C1 segment of cervical spinal cord (tissue), 14 donors: ENCODE measurements at regions not wholly inside any gene's neighbourhood (a gene's known extent, or its start where the extent isn't known, plus 50 kb on each side); places are given as distances from the start of the nearest gene placed in this dataset.

ENCODE experiments used
- DNase-seq, 14 donors: peaks; one replicate each; lab custom pipeline; 2025; lab: John Stamatoyannopoulos, UW

GRCh38 chr13:33891196-33891742 is 73.3 kb downstream of the RFC3 start:
- DNase-seq: no peak

- DNase-seq: no peak
Measured at GRCh38 chr13:33893559-33893958, 75.6 kb downstream of the RFC3 start.

GRCh38 chr13:33904431-33904830 is 86.5 kb downstream of the RFC3 start:
- DNase-seq: peak in 1 of 14 donors; percentile 74

- DNase-seq: peak in 1 of 14 donors; percentile 73
Measured at GRCh38 chr13:33908116-33908515, 90.2 kb downstream of the RFC3 start.

GRCh38 chr13:33910255-33910654 is 92.3 kb downstream of the RFC3 start:
- DNase-seq: peak in 1 of 14 donors; percentile 85

GRCh38 chr13:33911521-33911920 is 93.6 kb downstream of the RFC3 start:
- DNase-seq: no peak

GRCh38 chr13:33913829-33914228 is 95.9 kb downstream of the RFC3 start:
- no peak for DNase-seq

- peak in 1 of 14 donors; percentile 22 for DNase-seq
Measured at GRCh38 chr13:33917190-33917589, 99.2 kb downstream of the RFC3 start.

- DNase-seq: peak in 2 of 14 donors; percentile 18 to 89
Measured at GRCh38 chr13:33918199-33918932, 100.4 kb downstream of the RFC3 start.

- no peak for DNase-seq
Measured at GRCh38 chr13:33919120-33919519, 101.2 kb downstream of the RFC3 start.

GRCh38 chr13:33925563-33925962 is 107.6 kb downstream of the RFC3 start:
- DNase-seq: no peak

- DNase-seq: no peak
Measured at GRCh38 chr13:33927315-33927714, 109.4 kb downstream of the RFC3 start.

- DNase-seq: no peak
Measured at GRCh38 chr13:33931397-33932311, 113.7 kb downstream of the RFC3 start.

- peak in 1 of 14 donors; percentile 81 for DNase-seq
Measured at GRCh38 chr13:33932769-33933406, 114.9 kb downstream of the RFC3 start.

GRCh38 chr13:33933810-33934209 is 115.9 kb downstream of the RFC3 start:
- no peak for DNase-seq

GRCh38 chr13:33934343-33934742 is 116.4 kb downstream of the RFC3 start:
- DNase-seq: peak in 1 of 14 donors; percentile 5

- DNase-seq: no peak
Measured at GRCh38 chr13:33934951-33935371, 117.0 kb downstream of the RFC3 start.

- no peak for DNase-seq
Measured at GRCh38 chr13:33935969-33936368, 118.0 kb downstream of the RFC3 start.

GRCh38 chr13:33937373-33938098 is 119.6 kb downstream of the RFC3 start:
- no peak for DNase-seq

GRCh38 chr13:33940256-33940655 is 122.3 kb downstream of the RFC3 start:
- DNase-seq: no peak

- no peak for DNase-seq
Measured at GRCh38 chr13:33940898-33941297, 122.9 kb downstream of the RFC3 start.
